Esophagus squamous epithelium (tissue), 4 donors: ENCODE measurements at regions not wholly inside any gene's neighbourhood (a gene's known extent, or its start where the extent isn't known, plus 50 kb on each side); places are given as distances from the start of the nearest gene placed in this dataset.

Experiments
- CTCF ChIP-seq, 6 experiments: fragments of 450-650 bp in 4 of 6; fragments of 200-600 bp in 2 of 6; sonication (generic) in 2 of 6; IDR thresholded peaks; one replicate each; pipeline ENCODE4 v1.5.1; 2016 to 2019; ENCODE audit warnings: antibody characterized with exemption in 6 of 6, mild to moderate bottlenecking in 4 of 6, moderate library complexity in 4 of 6
- POLR2A ChIP-seq, 4 donors: fragments of 450-650 bp; IDR thresholded peaks; one replicate each; pipeline ENCODE4 v1.6.1; 2017; ENCODE audit warnings: antibody characterized with exemption in 4 of 4, mild to moderate bottlenecking in 4 of 4, moderate library complexity in 3 of 4

GRCh38 chr6:71107911-71108420 is 151.1 kb upstream of the B3GAT2 start:
- TF ChIP-seq POLR2A (IDR thresholded peaks at IDR 0.05): no peak
- TF ChIP-seq CTCF (IDR thresholded peaks at IDR 0.05): no peak
